MM.1S (cell line): ENCODE measurements at regions not wholly inside any gene's neighbourhood (a gene's known extent, or its start where the extent isn't known, plus 50 kb on each side); places are given as distances from the start of the nearest gene placed in this dataset.

Experiments used
- DNase-seq: peaks from one replicate; pipeline ENCODE4 v3.0.0-alpha.2; 2015
- H2AFZ ChIP-seq: fragments of 300-600 bp; sonication (generic); 2 replicates; pipeline ENCODE4 v1.6.0; 2016; ENCODE audit warnings: antibody characterized with exemption, low read length
- H3F3A ChIP-seq: fragments of 300-600 bp; sonication (generic); 2 replicates; pipeline ENCODE4 v1.6.1; 2016; ENCODE audit warnings: mild to moderate bottlenecking, antibody characterized with exemption, low read length, moderate library complexity, mixed read lengths; ENCODE audit not compliant: insufficient read depth
- H3K27ac ChIP-seq: fragments of 300-600 bp; sonication (generic); 2 replicates; pipeline ENCODE4 v1.5.1; 2016; ENCODE audit warnings: mild to moderate bottlenecking, low read length
- H3K27me3 ChIP-seq: fragments of 300-600 bp; sonication (generic); replicated peaks from 2 replicates; pipeline ENCODE4 v1.6.0; 2016; ENCODE audit warnings: low read length; ENCODE audit not compliant: insufficient read depth
- H3K36me3 ChIP-seq: fragments of 300-600 bp; sonication (generic); replicated peaks from 2 replicates; pipeline ENCODE4 v1.6.1; 2016; ENCODE audit warnings: mild to moderate bottlenecking, low read length, mixed read lengths; ENCODE audit not compliant: insufficient read depth
- H3K4me1 ChIP-seq: fragments of 300-600 bp; sonication (generic); 2 replicates; pipeline ENCODE4 v1.6.1; 2016; ENCODE audit warnings: low read length, mixed read lengths
- H3K4me2 ChIP-seq: fragments of 300-600 bp; sonication (generic); 2 replicates; pipeline ENCODE4 v1.6.0; 2016; ENCODE audit warnings: low read depth, low read length
- H3K4me3 ChIP-seq: fragments of 300-600 bp; sonication (generic); 2 replicates; pipeline ENCODE4 v1.5.1; 2016; ENCODE audit warnings: low read length, mixed read lengths
- H3K79me2 ChIP-seq: fragments of 300-600 bp; sonication (generic); 2 replicates; pipeline ENCODE4 v1.6.1; 2016; ENCODE audit warnings: mixed run types, low read length, mixed read lengths
- H3K9ac ChIP-seq: fragments of 300-600 bp; sonication (generic); 2 replicates; pipeline ENCODE4 v1.6.1; 2016; ENCODE audit warnings: low read length, mixed read lengths
- H3K9me2 ChIP-seq: fragments of 300-600 bp; sonication (generic); replicated peaks from 2 replicates; pipeline ENCODE4 v1.6.1; 2016; ENCODE audit warnings: mild to moderate bottlenecking, low read length, mixed read lengths; ENCODE audit not compliant: insufficient read depth
- H3K9me3 ChIP-seq: fragments of 300-600 bp; sonication (generic); replicated peaks from 2 replicates; pipeline ENCODE4 v1.6.1; 2016; ENCODE audit warnings: mild to moderate bottlenecking, low read length, mixed read lengths; ENCODE audit not compliant: insufficient read depth
- H4K20me1 ChIP-seq: fragments of 300-600 bp; sonication (generic); 2 replicates; pipeline ENCODE4 v1.6.1; 2016; ENCODE audit warnings: mild to moderate bottlenecking, low read length, moderate library complexity, mixed read lengths; ENCODE audit not compliant: insufficient read depth
- EZH2 ChIP-seq: fragments of 300-600 bp; sonication (generic); optimal IDR thresholded peaks from 2 replicates; pipeline ENCODE3; 2017; ENCODE audit warnings: low read depth, mild to moderate bottlenecking, antibody characterized with exemption, low read length, mixed read lengths
- EZH2phosphoT487 ChIP-seq: fragments of 300-600 bp; sonication (generic); IDR thresholded peaks from 2 replicates; pipeline ENCODE4 v1.6.1; 2018; ENCODE audit warnings: antibody characterized with exemption, low read length
- TF ChIP-seq, protein P1 (sequence below): fragments of 300-600 bp; sonication (generic); IDR thresholded peaks from 2 replicates; pipeline ENCODE4 v1.5.1; 2016; ENCODE audit warnings: antibody characterized with exemption, low read length, mixed read lengths

DNA sequence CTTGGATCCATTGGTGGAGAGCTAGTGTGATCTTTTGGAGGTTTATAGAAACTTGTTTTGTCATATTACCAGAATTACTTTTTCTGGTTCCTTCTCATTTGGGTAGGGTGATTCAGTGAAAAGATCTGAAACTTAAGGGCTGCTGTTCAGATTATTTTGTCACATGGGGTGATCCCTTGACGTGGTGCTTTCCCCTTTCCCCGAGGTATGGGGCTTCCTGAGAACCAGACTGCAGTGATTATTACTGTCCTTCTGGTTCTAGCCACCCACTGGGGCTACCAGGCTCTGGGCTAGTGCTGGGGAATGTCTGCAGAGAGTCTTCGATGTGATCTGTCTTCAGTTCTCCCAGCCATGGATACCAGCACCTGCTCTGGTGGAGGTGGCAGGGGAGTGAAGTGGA, 1030.0 kb downstream of the GRM8 start:
- no peaks in the 10 kb centered on the region for H3K9me3 ChIP-seq
- no peak overlapping the region for H3K27ac ChIP-seq
- no peak for TF ChIP-seq EZH2phosphoT487
- H3F3A ChIP-seq = no peaks in the 10 kb centered on the region
- H3K79me2 ChIP-seq = no peaks in the 10 kb centered on the region
- no peak for DNase-seq
- H2AFZ ChIP-seq = no peak overlapping the region
- no peak overlapping the region for H3K4me3 ChIP-seq
- H3K36me3 ChIP-seq = no peaks in the 10 kb centered on the region
- no peaks in the 10 kb centered on the region for H4K20me1 ChIP-seq
- H3K4me1 ChIP-seq = peaks cover 6% of the 10 kb centered on the region
- H3K27me3 ChIP-seq = no peaks in the 10 kb centered on the region
- no peak overlapping the region for H3K9ac ChIP-seq
- H3K4me2 ChIP-seq = no peak overlapping the region
- no peaks in the 10 kb centered on the region for H3K9me2 ChIP-seq

DNA sequence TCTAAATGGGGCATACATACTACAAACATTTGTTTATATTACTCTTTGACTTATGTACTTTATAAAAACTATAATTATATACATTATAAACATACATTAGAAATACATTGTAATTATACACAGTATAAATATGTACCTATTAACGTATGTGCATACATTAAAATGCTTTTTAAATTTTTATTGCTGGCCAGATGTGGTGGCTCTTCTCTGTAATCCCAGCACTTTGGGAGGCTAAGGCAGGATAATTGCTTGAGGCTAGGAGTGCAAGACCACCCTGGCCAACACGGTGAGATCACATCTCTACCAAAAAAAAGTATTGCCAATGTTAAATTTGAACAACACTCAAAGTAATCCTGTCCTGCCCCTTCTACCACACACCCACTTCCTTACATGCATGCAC, 1037.0 kb downstream of the GRM8 start:
- no peaks in the 10 kb centered on the region for H4K20me1 ChIP-seq
- no peaks in the 10 kb centered on the region for H3K36me3 ChIP-seq
- no peak overlapping the region for H3K27ac ChIP-seq
- no peaks in the 10 kb centered on the region for H3K9me2 ChIP-seq
- peaks cover 5% of the 10 kb centered on the region; the same call in 1 of the 2 replicates for H3K4me1 ChIP-seq
- TF ChIP-seq EZH2 = no peak
- TF ChIP-seq, protein P1, sequence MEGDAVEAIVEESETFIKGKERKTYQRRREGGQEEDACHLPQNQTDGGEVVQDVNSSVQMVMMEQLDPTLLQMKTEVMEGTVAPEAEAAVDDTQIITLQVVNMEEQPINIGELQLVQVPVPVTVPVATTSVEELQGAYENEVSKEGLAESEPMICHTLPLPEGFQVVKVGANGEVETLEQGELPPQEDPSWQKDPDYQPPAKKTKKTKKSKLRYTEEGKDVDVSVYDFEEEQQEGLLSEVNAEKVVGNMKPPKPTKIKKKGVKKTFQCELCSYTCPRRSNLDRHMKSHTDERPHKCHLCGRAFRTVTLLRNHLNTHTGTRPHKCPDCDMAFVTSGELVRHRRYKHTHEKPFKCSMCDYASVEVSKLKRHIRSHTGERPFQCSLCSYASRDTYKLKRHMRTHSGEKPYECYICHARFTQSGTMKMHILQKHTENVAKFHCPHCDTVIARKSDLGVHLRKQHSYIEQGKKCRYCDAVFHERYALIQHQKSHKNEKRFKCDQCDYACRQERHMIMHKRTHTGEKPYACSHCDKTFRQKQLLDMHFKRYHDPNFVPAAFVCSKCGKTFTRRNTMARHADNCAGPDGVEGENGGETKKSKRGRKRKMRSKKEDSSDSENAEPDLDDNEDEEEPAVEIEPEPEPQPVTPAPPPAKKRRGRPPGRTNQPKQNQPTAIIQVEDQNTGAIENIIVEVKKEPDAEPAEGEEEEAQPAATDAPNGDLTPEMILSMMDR = no peak
- no peak for TF ChIP-seq EZH2phosphoT487
- no peaks in the 10 kb centered on the region for H3K27me3 ChIP-seq
- H3K9ac ChIP-seq = no peak overlapping the region
- H3K79me2 ChIP-seq = no peaks in the 10 kb centered on the region
- H3F3A ChIP-seq = no peaks in the 10 kb centered on the region
- no peak overlapping the region for H3K4me3 ChIP-seq
- DNase-seq = no peak
- H2AFZ ChIP-seq = no peak overlapping the region
- no peak overlapping the region for H3K4me2 ChIP-seq
- H3K9me3 ChIP-seq = no peaks in the 10 kb centered on the region

DNA sequence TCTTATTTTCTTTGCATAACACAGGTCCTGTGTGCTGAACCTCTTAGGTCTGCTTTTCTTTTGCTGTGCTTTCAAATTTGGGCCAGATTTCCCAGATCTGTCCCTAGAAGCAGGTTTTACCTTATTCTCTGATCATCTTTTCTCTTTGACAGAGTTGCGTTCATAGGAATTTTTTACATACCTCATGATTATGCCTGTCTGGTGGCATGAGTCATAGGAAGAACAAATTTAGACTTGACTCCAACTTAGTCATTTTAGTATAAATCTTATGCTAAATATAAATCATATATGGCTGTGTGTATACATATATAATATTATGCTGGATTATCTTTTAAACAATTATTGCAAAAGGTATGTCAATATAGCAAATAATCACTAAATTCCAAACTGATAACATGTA, 1038.9 kb downstream of the GRM8 start:
- H3K27ac ChIP-seq = no peak overlapping the region
- no peak overlapping the region for H3K4me2 ChIP-seq
- no peak overlapping the region for H3K9ac ChIP-seq
- no peak for DNase-seq
- H4K20me1 ChIP-seq = no peaks in the 10 kb centered on the region
- H3K27me3 ChIP-seq = no peaks in the 10 kb centered on the region
- H3K4me3 ChIP-seq = no peak overlapping the region
- no peaks in the 10 kb centered on the region for H3K9me2 ChIP-seq
- H3F3A ChIP-seq = no peaks in the 10 kb centered on the region
- no peaks in the 10 kb centered on the region for H3K79me2 ChIP-seq
- no peak overlapping the region for H2AFZ ChIP-seq
- TF ChIP-seq EZH2 (no peak), EZH2phosphoT487 (no peak)
- TF ChIP-seq, protein P1 = no peak
- H3K36me3 ChIP-seq = no peaks in the 10 kb centered on the region
- peaks cover 6% of the 10 kb centered on the region; the same call in 1 of the 2 replicates for H3K4me1 ChIP-seq
- H3K9me3 ChIP-seq = no peaks in the 10 kb centered on the region

- Histone ChIP-seq H3K4me1 (peaks cover 6% of the 10 kb centered on the region; the same call in 1 of the 2 replicates), H3K36me3 (no peaks in the 10 kb centered on the region), H3K4me2 (no peak overlapping the region), H3K27me3 (no peaks in the 10 kb centered on the region), H3K4me3 (no peak overlapping the region), H3F3A (no peaks in the 10 kb centered on the region), H2AFZ (no peak overlapping the region), H3K9me2 (no peaks in the 10 kb centered on the region), H3K27ac (no peak overlapping the region), H3K79me2 (no peaks in the 10 kb centered on the region), H3K9ac (no peak overlapping the region), H4K20me1 (no peaks in the 10 kb centered on the region), H3K9me3 (no peaks in the 10 kb centered on the region)
- no peak for DNase-seq
- TF ChIP-seq, protein P1 = no peak
- TF ChIP-seq EZH2phosphoT487 (no peak), EZH2 (no peak)
These were observed 1040.9 kb downstream of the GRM8 start for GRCh38 chr7:126211875-126212274.
